HG03521 (cell line): ENCODE measurements at regions not wholly inside any gene's neighbourhood (a gene's known extent, or its start where the extent isn't known, plus 50 kb on each side); places are given as distances from the start of the nearest gene placed in this dataset.
A peak's percentile ranks its signal among the peaks of the same experiment; 100 is the strongest.

ENCODE experiments used
- ATAC-seq: cut with Tn5 transposase; IDR thresholded peaks from one replicate; pipeline ENCODE4 v1.9.1; 2021; ENCODE audit warnings: mild to moderate bottlenecking, moderate library complexity; ENCODE audit not compliant: unreplicated experiment

GRCh38 chr13:99436686-99437416 lies 64.4 kb upstream of the TM9SF2 start:
- peak; percentile 38 for ATAC-seq

DNA sequence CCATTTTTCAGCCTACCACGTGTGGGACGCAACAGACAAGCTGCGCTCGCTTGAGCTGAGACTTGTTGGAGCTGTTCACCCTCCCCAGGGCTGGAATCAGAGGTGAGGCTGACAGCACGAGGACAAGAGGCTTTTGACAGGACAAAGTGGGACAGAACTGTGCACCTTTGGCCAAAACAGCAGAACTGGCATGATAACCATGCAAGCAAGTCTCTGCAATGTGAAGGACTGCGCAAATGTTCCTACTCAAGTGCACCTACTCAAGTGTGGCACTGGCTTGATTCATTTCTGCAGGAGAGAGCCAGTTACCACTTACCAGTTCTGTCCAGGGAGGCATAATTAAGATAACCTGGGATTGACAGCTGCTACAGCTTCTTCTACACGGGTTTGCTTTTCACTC lies 62.2 kb upstream of the TM9SF2 start:
- ATAC-seq = no peak

DNA sequence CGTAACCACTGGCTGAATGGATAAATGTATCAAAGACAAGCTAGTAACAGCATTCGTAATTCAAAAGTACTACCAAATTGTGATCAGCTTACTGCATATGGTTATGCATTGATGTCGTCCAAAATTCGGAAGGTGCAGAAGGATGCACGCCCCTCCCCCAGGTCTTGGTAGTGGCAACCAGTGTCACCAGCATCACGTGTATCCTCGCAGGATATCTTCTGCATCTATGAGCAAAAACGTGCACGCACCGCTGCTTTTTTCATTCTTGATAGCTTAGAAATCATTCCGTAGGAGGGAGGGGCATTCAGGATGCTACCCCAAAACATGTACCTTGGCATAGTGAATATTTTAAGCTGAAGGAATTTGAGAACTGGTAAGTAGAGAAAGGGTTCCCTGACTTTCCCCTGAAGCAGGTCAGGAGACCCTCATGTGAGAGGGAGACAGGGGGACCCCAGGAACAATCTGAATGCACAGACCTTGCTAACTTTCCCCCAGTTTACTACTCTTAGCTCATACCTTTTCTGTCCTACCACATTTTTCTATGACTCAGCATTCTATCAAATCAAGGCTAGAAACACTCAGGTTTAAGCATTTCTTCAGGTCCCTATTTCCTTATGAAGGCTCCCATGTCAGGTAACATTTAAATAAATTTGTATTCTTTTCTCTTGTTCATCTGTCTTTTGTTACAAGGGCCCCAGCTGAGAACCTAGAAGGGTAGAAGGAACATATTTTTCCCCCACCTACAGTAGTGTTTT lies 61.2 kb upstream of the TM9SF2 start:
- ATAC-seq = no peak

GRCh38 chr13:99442273-99442895 lies 58.9 kb upstream of the TM9SF2 start:
- ATAC-seq = no peak

GRCh38 chr13:99446242-99446641 lies 55.0 kb upstream of the TM9SF2 start:
- ATAC-seq = no peak

DNA sequence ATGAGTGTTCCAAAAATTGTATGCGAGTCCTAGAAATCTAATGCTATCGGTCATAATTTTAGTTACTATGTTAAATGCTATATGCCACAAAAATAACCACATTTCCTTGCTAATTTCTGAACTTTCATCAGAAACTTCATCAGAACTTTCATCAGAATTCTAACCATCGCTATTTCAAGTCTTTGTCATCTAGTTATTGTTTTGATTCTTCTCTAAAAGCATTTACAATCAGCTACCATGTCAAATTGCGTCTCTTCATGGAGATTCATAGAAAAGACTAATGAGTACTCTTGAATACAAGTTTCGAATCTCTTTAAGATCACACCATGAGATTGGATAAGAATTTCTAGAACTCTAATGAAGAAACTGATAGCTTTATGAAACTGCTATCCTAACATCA lies 52.7 kb upstream of the TM9SF2 start:
- ATAC-seq = no peak

DNA sequence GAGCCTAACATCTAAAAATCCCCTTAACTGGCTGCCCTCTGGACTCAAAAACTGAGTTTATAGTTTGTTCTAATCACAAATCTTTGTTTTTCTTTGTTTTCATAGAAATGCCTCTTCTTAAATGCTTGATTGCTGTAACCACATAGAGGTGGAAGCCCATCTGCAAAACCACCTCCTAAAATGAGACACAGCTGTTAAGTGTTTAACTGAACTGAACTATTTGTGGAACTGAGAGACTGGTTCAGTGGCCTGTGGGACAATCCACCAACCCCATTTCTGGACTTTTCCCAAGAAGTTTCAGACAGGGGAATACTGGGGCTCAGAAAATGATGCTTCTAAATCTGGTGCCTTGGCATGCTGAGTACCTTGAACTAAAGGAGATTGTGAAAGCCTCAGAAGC lies 50.9 kb upstream of the TM9SF2 start:
- no peak for ATAC-seq
